Liver (tissue), 3 donors: ENCODE measurements at regions not wholly inside any gene's neighbourhood (a gene's known extent, or its start where the extent isn't known, plus 50 kb on each side); places are given as distances from the start of the nearest gene placed in this dataset.

Source experiments
- TAF1 ChIP-seq: conservative IDR thresholded peaks from 2 replicates; pipeline ENCODE4 v1.6.1; 2016; ENCODE audit warnings: antibody characterized with exemption, mild to moderate bottlenecking
- TF ChIP-seq, protein P1 (sequence below): fragments of 150-350 bp; IDR thresholded peaks from 2 replicates; pipeline ENCODE4 v1.5.1; 2017; ENCODE audit warnings: improper control_type of control experiment, low read depth, low read length; ENCODE audit not compliant: missing input control
- donor health status: healthy.
- donor health status: healthy.

DNA sequence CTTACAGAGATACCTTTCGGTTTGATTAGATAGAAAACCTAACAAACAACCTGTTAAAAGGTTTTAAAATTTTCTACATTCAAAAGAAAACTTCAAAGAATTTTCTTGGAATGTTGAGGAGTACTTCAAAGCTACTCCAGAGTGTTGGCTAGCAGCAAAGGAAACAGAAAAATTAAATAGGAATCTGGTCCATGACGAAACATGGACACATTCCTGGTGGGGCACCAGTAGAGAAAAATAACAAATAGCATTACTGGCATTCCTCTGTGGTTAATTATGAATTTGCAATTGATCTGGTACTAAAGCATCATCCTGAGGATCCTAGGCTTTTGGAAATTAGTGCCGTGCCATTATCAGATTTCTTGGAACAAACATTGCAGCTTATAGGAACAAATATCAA, 59.5 kb upstream of the DPPA4 start:
- TF ChIP-seq, protein P1, sequence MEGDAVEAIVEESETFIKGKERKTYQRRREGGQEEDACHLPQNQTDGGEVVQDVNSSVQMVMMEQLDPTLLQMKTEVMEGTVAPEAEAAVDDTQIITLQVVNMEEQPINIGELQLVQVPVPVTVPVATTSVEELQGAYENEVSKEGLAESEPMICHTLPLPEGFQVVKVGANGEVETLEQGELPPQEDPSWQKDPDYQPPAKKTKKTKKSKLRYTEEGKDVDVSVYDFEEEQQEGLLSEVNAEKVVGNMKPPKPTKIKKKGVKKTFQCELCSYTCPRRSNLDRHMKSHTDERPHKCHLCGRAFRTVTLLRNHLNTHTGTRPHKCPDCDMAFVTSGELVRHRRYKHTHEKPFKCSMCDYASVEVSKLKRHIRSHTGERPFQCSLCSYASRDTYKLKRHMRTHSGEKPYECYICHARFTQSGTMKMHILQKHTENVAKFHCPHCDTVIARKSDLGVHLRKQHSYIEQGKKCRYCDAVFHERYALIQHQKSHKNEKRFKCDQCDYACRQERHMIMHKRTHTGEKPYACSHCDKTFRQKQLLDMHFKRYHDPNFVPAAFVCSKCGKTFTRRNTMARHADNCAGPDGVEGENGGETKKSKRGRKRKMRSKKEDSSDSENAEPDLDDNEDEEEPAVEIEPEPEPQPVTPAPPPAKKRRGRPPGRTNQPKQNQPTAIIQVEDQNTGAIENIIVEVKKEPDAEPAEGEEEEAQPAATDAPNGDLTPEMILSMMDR = no peak
- no peak for TF ChIP-seq TAF1
